Neuronal stem cell (in vitro differentiated cells): ENCODE measurements at regions not wholly inside any gene's neighbourhood (a gene's known extent, or its start where the extent isn't known, plus 50 kb on each side); places are given as distances from the start of the nearest gene placed in this dataset.

Experiments
- DNase-seq: peaks from one replicate; pipeline ENCODE4 v3.0.0-alpha.2; 2013; ENCODE audit warnings: low spot score
- H2AFZ ChIP-seq: one replicate; pipeline ENCODE4 v1.6.1; 2013; ENCODE audit warnings: mild to moderate bottlenecking, low read length, inconsistent platforms
- H2AK5ac ChIP-seq: 2 replicates; pipeline ENCODE4 v1.6.1; 2013; ENCODE audit warnings: low read depth, mild to moderate bottlenecking, inconsistent platforms, low read length, moderate library complexity, mixed read lengths
- H2BK120ac ChIP-seq: 2 replicates; pipeline ENCODE4 v1.6.1; 2013; ENCODE audit warnings: low read depth, mild to moderate bottlenecking, inconsistent platforms, low read length, moderate library complexity, mixed read lengths
- H2BK12ac ChIP-seq: one replicate; pipeline ENCODE4 v1.6.1; 2013; ENCODE audit warnings: low read length, inconsistent platforms
- H2BK15ac ChIP-seq: 2 replicates; pipeline ENCODE4 v1.6.1; 2013; ENCODE audit warnings: mild to moderate bottlenecking, low read length, inconsistent platforms, mixed read lengths
- H2BK5ac ChIP-seq: one replicate; pipeline ENCODE4 v1.6.1; 2013; ENCODE audit warnings: inconsistent platforms, mild to moderate bottlenecking, low read length, moderate library complexity
- H3K14ac ChIP-seq: one replicate; pipeline ENCODE4 v1.6.1; 2013; ENCODE audit warnings: low read length, inconsistent platforms
- H3K18ac ChIP-seq: 2 replicates; pipeline ENCODE4 v1.6.1; 2013; ENCODE audit warnings: low read length, inconsistent platforms
- H3K23ac ChIP-seq: 2 replicates; pipeline ENCODE4 v1.6.1; 2013; ENCODE audit warnings: low read depth, mild to moderate bottlenecking, mixed read lengths, low read length, inconsistent platforms; ENCODE audit not compliant: poor library complexity
- H3K27ac ChIP-seq: replicated peaks from 3 replicates; pipeline ENCODE4 v1.5.1; 2013; ENCODE audit warnings: low read length, inconsistent platforms
- H3K27me3 ChIP-seq, 3 experiments: 2 replicates each; pipeline ENCODE4 v1.6.1; 2013; ENCODE audit warnings: low read length in 3 of 3, mild to moderate bottlenecking in 2 of 3, inconsistent platforms in 1 of 3, low read depth in 1 of 3, mixed read lengths in 1 of 3, moderate library complexity in 1 of 3; ENCODE audit not compliant: control insufficient read depth in 3 of 3, insufficient read depth in 3 of 3
- H3K36me3 ChIP-seq, 2 donors: replicated peaks in 1 of 2; 2 replicates each; pipeline ENCODE4 v1.6.1; 2013; ENCODE audit warnings: low read length in 2 of 2; ENCODE audit not compliant: control insufficient read depth in 2 of 2, insufficient read depth in 2 of 2
- H3K4ac ChIP-seq: 2 replicates; pipeline ENCODE4 v1.6.1; 2013; ENCODE audit warnings: inconsistent platforms, mild to moderate bottlenecking, low read length, moderate library complexity
- H3K4me1 ChIP-seq, 2 donors: 1 replicate in 1 of 2; 2 replicates in 1 of 2; pipeline ENCODE4 v1.6.1; 2013; ENCODE audit warnings: low read length in 2 of 2, low read depth in 1 of 2; ENCODE audit not compliant: control insufficient read depth in 2 of 2, insufficient read depth in 1 of 2
- H3K4me2 ChIP-seq: one replicate; pipeline ENCODE4 v1.6.1; 2013; ENCODE audit warnings: mild to moderate bottlenecking, low read length, inconsistent platforms; ENCODE audit not compliant: insufficient read depth, poor library complexity, severe bottlenecking
- H3K4me3 ChIP-seq, 2 donors: 2 replicates each; pipeline ENCODE4 v1.5.1; 2013; ENCODE audit warnings: low read length in 2 of 2, mild to moderate bottlenecking in 2 of 2, inconsistent platforms in 1 of 2, moderate library complexity in 1 of 2
- H3K79me1 ChIP-seq: one replicate; pipeline ENCODE4 v1.6.1; 2013; ENCODE audit warnings: low read depth, mild to moderate bottlenecking, inconsistent platforms, low read length, moderate library complexity
- H3K9ac ChIP-seq: one replicate; pipeline ENCODE4 v1.6.1; 2013; ENCODE audit warnings: mild to moderate bottlenecking, low read depth, low read length, inconsistent platforms; ENCODE audit not compliant: poor library complexity
- H3K9me3 ChIP-seq, 2 donors: replicated peaks in 1 of 2; 2 replicates each; pipeline versions ENCODE3 to v1.6.1; 2013; ENCODE audit warnings: low read length in 2 of 2, mild to moderate bottlenecking in 2 of 2, inconsistent platforms in 1 of 2, low read depth in 1 of 2, mixed read lengths in 1 of 2, moderate library complexity in 1 of 2; ENCODE audit not compliant: control insufficient read depth in 2 of 2, insufficient read depth in 1 of 2
- H4K8ac ChIP-seq: one replicate; pipeline ENCODE4 v1.6.1; 2013; ENCODE audit warnings: low read depth, mild to moderate bottlenecking, inconsistent platforms, low read length, moderate library complexity
- H4K91ac ChIP-seq: one replicate; pipeline ENCODE4 v1.6.1; 2013; ENCODE audit warnings: low read length, low read depth, mild to moderate bottlenecking, inconsistent platforms; ENCODE audit not compliant: poor library complexity
- WGBS, 2 donors: extraction: QIAGEN DNeasy Blood & Tissue Kit; methylation state at CpG; one replicate each; pipeline ENCODE4 v1.1.7; 2013; ENCODE audit warnings: missing lambda C conversion rate in 2 of 2, mixed read lengths in 1 of 2; ENCODE audit not compliant: insufficient read length in 2 of 2, insufficient replicate concordance in 1 of 2; ENCODE audit errors: extremely low coverage in 2 of 2; 5-methylcytosine and 5-hydroxymethylcytosine counted together

DNA sequence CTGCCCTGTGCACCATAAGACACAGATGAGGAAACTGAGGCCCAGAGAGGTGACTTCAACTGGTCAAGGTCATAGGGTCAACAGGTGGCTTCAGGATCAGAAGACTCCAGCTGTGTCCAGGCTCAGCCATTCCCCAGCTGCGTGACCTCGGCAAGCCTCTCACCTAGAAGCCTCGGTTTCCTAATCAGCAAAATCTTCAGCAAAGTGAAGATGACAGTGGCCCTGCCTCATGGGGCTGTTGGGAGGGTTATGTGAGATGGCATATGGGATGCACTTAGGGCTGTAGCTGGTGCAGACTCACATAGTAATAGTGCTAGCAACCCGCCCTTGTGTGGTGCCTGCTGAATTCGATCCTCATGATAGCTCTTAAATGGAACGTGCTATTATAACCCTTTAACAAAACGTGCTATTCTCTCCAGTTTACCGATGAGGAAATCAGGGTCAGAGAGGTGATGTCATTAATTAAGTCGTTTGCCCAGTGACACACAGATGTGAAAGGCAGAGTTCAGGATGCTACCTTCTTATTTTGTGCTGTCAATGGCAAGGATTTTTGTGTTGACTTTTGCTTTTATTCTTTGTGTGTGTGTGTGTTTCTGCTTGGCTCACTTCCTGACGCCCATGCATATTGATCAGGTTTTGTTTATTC, 472.9 kb downstream of the MATN1 start:
- Histone ChIP-seq H3K36me3 (no peaks in the 10 kb centered on the region), H2AFZ (no peak overlapping the region), H3K27ac (no peak overlapping the region), H4K91ac (no peak overlapping the region), H3K9me3 (no peaks in the 10 kb centered on the region), H4K8ac (no peak overlapping the region), H2BK120ac (no peak overlapping the region), H3K14ac (no peak overlapping the region), H2BK15ac (no peak overlapping the region), H3K4me1 (peaks cover 0 to 31% of the 10 kb centered on the region in 2 donors), H2BK12ac (no peak overlapping the region), H3K4me3 (no peak overlapping the region), H3K18ac (peak overlapping the region; percentile 54), H3K23ac (peak overlapping the region; percentile 57), H2AK5ac (no peak overlapping the region), H3K4ac (no peak overlapping the region), H3K27me3 (peaks cover 0 to 8% (median 0%) of the 10 kb centered on the region in 3 experiments), H2BK5ac (no peak overlapping the region), H3K9ac (no peak overlapping the region), H3K79me1 (no peaks in the 10 kb centered on the region), H3K4me2 (no peak overlapping the region)
- no peak for DNase-seq
- no CpG with 5 or more reads among the region's 10 CpGs for WGBS, 2 donors

DNA sequence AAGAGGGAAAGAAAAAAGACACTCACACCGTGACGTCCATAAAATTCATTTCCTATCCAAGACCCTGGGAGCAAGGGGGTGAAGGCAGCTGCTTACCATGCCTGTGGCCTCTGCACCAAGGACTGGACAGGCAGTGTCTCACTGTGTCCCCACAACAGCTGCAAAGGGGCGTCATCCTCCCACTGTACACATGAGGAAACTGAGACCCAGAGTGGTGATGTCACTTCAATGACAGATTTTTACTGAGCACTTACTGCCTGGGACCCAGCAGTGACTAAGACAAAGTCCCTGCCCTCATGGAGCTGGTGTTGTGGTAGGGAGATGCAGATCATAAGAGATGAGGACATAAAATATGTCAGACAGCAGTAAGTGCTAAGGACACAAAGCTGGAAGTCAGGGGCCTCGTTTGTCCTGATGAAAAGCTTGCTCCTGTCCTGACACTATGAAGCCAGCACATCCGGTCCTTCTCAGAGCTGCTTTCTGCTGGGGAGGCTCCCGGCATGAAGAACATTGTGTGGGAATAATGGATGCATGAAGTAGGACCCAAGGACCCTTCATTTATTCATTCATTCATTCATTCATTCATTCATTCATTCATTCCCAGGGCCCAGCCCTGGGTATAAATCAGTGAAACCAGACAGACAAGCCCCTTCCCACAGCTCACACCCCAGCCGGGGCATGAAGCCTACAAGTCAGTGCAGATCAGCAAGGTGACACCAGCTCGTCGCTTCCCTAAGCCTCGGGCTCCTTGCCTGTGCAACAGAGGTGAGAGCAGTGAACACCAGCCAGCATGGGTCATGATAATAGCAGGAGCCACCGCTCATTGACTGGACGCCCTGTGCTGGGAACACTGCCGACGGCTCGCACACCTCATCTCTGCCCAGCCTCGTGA, 473.7 kb downstream of the MATN1 start:
- Histone ChIP-seq H2BK120ac (no peak overlapping the region), H3K4me2 (no peak overlapping the region), H3K9ac (peak overlapping the region; percentile 27), H3K27ac (no peak overlapping the region), H4K91ac (no peak overlapping the region), H3K27me3 (peaks cover 0 to 8% (median 0%) of the 10 kb centered on the region in 3 experiments), H2BK5ac (no peak overlapping the region), H3K79me1 (no peaks in the 10 kb centered on the region), H2AK5ac (no peak overlapping the region), H3K23ac (peak overlapping the region; percentile 57), H3K4me3 (no peak overlapping the region), H3K14ac (no peak overlapping the region), H3K4me1 (peaks cover 0 to 31% of the 10 kb centered on the region in 2 donors), H4K8ac (no peak overlapping the region), H3K18ac (peak overlapping the region; percentile 54), H2BK15ac (no peak overlapping the region), H3K4ac (no peak overlapping the region), H2AFZ (no peak overlapping the region), H3K36me3 (no peaks in the 10 kb centered on the region), H2BK12ac (no peak overlapping the region), H3K9me3 (no peaks in the 10 kb centered on the region)
- DNase-seq = no peak
- WGBS, 2 donors = no CpG with 5 or more reads among the region's 16 CpGs

DNA sequence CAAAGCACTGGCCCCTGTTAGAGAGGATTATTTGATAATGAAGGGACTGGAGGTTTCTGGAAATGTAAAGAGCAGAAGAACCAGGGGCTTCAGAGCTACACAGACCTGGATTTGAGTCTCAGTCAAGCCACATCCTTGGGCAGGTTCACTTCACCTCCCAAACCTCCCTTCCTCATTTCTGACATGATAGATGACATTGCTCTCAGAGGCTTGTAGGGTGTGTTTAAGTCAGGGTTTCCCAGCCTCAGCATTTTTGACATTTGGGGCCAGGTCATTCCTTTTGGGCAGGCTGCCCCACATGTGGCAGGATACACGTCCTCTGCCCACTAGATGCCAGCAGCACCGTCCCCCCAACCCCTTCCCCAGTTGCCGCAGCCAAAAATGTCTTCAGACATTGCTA, 474.6 kb downstream of the MATN1 start:
- Histone ChIP-seq H3K36me3 (no peaks in the 10 kb centered on the region), H3K4me1 (peaks cover 0 to 25% of the 10 kb centered on the region in 2 donors), H3K9ac (no peak overlapping the region), H2BK120ac (no peak overlapping the region), H3K4me2 (no peak overlapping the region), H3K79me1 (no peaks in the 10 kb centered on the region), H2BK15ac (no peak overlapping the region), H2AK5ac (no peak overlapping the region), H4K91ac (no peak overlapping the region), H2BK5ac (no peak overlapping the region), H3K23ac (no peak overlapping the region), H3K18ac (no peak overlapping the region), H3K27me3 (peaks cover 0 to 8% (median 0%) of the 10 kb centered on the region in 3 experiments), H3K4ac (no peak overlapping the region), H2AFZ (no peak overlapping the region), H4K8ac (no peak overlapping the region), H3K4me3 (no peak overlapping the region), H3K14ac (no peak overlapping the region), H2BK12ac (no peak overlapping the region), H3K9me3 (no peaks in the 10 kb centered on the region), H3K27ac (no peak overlapping the region)
- DNase-seq = no peak
- no CpG with 5 or more reads among the region's 3 CpGs for WGBS, 2 donors

GRCh38 chr1:30248373-30248772, 475.0 kb downstream of the MATN1 start:
- peak overlapping the region; percentile 57 for H2BK5ac ChIP-seq
- no peaks in the 10 kb centered on the region for H3K36me3 ChIP-seq
- H2AK5ac ChIP-seq = peak overlapping the region; percentile 57
- H3K4me2 ChIP-seq = no peak overlapping the region
- WGBS, 2 donors = no CpG with 5 or more reads among the region's 3 CpGs
- H4K8ac ChIP-seq = no peak overlapping the region
- no peaks in the 10 kb centered on the region for H3K79me1 ChIP-seq
- no peak overlapping the region for H4K91ac ChIP-seq
- no peak overlapping the region for H3K9ac ChIP-seq
- H2AFZ ChIP-seq = no peak overlapping the region
- no peak overlapping the region for H3K27ac ChIP-seq
- H2BK120ac ChIP-seq = no peak overlapping the region
- peak overlapping the region; percentile 17 for H3K23ac ChIP-seq
- no peak overlapping the region for H3K4me3 ChIP-seq
- peak overlapping the region; percentile 32 for H3K18ac ChIP-seq
- peaks cover 0 to 4% (median 0%) of the 10 kb centered on the region in 3 experiments for H3K27me3 ChIP-seq
- DNase-seq = no peak
- no peak overlapping the region for H3K14ac ChIP-seq
- H3K4me1 ChIP-seq = peaks cover 0 to 21% of the 10 kb centered on the region in 2 donors
- H2BK15ac ChIP-seq = peak overlapping the region; percentile 56
- no peak overlapping the region for H2BK12ac ChIP-seq
- H3K4ac ChIP-seq = no peak overlapping the region
- H3K9me3 ChIP-seq = no peaks in the 10 kb centered on the region
